HG02852 (cell line): ENCODE measurements at regions not wholly inside any gene's neighbourhood (a gene's known extent, or its start where the extent isn't known, plus 50 kb on each side); places are given as distances from the start of the nearest gene placed in this dataset.

Source experiments
- ATAC-seq: cut with Tn5 transposase; IDR thresholded peaks from one replicate; pipeline ENCODE4 v1.9.1; 2021; ENCODE audit warnings: mild to moderate bottlenecking, moderate library complexity; ENCODE audit not compliant: unreplicated experiment

DNA sequence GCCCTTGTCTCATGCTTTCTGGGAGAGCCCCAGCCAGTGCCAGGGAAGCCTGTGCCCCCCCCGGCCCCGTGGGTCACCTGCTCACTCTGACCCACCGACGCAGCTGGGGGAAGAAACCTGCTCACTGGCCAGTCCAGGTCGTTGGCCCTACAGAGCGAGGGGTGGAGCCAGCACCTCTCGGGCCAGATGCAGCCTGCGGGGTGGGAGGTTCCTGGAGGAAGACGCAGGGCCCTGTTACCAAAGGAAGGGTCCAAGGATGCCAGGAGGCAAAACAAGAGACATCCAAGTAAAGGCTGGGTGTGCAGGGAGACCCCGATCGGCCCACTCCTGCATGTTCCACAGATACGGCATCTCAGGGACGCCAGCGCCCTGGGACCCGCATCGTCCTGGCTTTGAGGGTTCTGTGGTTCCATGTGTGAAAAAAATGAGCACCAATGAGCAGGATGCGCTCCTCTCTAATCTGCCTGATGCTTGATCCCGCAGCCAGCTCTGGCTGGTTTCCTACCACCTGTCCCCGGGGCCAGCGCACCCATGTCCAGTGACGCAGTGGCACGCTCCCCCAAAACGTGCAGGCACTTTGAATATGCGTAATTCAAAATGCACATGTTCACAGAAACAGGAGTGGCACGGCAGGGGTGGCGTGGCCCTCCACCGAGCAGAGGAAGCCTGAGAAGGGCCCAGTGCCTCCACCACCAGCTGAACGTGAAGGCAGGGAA, 66.0 kb upstream of the GALNT9 start:
- no peak for ATAC-seq

DNA sequence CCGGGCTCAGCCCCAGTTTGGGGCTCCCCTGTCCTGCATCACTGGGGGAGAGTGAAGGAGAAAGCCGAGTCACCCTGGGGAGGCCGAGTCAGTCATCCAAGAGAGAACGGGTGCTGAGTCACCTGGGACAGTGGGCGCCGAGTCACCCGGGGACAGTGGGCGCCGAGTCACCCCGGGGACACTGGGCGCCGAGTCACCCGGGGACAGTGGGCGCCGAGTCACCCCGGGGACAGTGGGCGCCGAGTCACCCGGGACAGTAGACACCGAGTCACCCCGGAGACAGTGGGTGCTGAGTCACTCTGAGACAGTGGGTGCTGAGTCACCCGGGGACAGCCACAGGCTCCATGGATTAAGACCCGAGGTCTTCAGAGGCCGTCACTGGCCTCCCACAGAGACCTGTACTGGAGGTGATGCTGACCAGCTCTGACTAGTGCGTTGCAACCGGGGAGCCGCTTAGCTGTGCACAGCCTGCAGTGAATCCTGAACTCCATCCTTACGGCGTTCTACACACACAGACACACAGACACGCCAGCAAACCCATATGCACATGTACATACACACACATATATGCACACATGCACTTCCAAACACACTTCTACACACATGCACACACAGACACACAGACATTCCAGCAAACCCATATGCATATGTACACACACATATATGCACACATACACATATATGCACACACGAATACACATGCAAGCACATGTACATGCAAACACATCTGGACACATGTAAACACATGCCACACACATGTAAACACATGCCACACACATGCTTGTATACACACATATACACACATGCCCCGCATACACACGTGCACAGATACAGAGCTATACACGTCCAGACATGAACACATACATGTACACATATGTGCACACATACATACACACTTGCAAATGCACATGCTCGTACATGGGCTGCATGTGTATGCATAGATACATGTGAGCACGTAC, 64.9 kb upstream of the GALNT9 start:
- ATAC-seq, result no peak

DNA sequence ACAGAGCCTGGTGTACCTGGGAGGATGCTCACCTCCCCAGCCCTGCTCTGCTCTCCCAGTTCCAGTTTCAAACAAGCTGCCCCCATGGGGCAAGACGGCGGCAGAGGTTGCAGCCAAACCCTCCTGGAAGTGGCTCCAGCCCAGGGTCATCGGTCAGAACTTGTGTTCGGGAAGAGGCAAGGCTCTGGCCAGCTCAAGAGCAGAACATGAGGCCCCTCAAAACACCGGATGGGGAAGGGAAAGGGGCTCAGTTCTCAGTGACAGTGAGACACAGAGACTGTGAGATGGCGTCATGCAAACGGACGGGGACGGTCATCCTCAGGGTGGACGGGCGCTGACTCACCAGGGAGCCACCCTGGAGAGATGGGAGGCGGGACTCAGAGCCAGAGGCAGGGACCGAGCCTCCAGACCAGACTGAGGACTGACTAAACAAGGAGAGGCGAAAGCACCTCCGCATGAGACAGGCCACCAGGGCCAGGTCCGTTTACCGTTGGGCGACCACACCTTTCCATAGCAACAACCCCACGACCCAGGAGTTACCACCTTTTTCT, 63.9 kb upstream of the GALNT9 start:
- ATAC-seq, result no peak

DNA sequence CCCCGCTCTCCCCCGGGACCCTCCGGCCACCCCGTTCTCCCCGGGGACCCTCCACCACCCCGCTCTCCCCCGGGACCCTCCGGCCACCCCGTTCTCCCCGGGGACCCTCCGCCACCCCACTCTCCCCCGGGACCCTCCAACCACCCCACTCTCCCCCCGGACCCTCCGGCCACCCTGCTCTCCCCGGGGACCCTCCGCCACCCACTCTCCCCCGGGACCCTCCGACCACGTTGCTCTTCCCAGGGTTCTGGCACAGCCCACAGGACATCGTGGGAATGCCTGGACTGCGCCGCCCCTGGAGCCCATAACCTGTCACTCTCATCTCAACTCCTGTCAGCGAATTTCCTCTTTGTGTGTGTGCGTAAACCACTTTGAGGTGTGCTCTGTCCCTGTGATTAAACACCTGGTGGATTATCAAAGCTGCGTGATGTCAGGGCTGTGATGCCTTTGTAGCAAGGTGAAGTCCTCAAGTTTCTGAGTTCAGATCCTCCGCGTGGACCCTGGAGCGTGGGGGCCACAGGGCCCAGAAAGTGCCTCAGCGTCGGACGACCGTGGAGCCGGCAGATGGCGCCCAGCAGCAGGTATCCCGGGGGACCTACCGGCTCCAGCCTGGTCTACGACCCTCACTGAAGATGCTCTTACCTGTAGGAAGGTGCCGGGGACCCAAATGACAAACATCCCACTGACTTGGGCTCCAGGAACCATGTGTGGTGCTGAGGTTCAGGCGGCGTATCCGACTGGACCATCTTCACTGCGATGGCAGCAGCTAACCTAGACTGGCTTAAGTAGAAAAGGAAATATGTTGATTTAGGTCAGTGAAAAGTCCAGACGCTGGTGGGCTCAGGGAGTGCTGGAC, 63.2 kb upstream of the GALNT9 start:
- ATAC-seq, result no peak

DNA sequence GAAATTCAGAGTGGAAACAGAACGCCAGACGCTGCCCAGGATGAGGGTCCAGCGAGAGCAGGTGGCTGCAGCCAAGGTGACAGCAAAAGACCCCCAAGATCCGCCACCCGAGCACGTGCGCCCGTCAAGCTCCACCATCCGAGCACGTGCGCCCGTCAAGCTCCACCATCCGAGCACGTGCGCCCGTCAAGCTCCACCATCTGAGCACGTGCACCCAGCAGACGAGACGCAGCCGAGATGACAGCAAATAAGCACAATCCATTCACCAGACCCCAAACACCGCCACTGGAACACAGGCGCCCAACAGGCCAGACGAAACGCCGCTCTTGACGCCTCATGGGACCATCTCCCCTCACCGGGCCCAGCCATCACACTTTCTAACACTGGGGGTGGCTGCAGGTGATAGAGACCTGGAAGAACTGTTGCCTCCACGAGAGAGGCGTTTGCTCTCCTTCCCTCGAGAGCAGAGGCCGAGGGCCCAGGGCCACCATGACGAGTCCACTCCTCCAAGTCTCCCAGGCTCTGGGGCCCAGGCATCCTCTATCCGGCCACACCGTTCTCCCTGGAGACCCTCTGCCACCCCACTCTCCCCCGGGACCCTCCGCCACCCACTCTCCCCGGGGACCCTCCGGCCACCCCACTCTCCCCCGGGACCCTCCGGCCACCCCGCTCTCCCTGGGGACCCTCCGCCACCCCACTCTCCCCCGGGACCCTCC, 62.1 kb upstream of the GALNT9 start:
- ATAC-seq, result no peak

DNA sequence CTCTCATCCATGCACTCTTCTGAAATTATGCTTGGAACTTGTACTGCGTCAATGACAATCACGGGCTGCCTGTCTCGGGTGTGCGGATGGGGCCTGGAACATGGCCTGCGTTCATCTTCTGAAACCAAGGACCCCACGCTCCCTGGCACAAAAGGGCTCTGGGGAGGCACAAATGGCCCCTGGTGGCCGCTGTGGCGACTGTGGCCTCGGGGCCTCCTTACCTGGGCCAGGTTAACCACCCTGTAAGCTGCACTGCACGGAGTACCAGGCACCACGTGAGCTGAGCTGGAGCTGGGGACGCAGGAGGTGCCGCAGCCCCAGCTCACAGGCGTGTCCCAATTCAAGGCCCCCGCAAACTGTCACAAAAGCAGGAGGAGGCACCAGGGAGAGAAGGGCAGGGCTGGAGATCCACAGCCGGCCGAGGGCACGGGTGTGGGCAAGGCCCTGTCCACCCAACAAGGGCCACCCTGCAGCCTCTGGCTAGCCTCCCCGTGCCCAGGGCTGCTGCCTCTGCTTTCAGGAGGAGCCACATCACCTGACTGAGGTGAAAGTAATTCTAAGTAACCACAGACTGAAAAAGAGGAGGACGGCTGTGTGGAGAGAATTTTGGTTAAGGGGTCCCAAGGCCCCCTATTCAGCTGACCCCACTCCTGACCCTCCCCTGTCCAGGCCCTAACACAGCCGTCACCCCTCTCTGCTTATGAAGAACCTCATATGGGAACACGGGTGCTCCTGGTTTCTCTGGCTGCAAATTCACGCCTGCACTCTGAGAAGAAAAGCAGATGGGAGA, 61.1 kb upstream of the GALNT9 start:
- no peak for ATAC-seq

DNA sequence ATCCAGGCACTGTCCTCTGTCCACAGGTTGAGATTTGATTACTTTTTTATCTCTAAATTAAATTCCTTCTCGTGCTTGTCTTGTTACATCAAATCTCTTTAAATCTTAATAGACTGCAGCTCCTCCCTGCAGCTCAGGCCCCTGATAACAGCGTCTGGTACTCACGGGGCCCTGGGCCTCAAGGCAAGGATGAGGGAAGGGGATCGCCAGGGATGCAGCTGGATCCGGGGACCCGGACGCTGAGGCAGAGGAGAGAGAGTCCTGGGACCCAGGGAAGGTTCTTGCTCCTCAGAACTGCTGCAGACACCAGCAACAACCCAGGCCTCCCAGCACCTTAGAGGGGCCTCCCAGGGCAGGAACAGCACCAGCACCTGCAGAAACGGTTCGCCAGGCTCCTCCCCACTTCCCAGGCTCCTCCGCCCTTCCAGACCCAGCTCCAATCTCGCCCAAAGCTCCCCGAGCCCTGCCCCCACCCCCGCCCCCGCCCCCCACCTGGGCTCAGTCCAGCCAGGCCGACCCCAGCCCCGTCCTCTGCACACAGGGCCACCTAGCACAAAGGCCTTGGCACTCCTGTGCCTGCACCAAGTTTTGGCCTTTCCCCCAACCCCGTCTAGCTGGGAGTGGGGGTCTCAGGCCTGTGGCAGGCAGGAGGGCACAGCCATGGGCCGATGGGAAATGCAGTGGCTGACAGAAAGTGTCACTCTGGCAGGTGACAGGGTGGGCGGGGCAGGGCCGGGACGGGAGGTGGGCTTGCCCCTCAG, 60.3 kb upstream of the GALNT9 start:
- ATAC-seq, result no peak

DNA sequence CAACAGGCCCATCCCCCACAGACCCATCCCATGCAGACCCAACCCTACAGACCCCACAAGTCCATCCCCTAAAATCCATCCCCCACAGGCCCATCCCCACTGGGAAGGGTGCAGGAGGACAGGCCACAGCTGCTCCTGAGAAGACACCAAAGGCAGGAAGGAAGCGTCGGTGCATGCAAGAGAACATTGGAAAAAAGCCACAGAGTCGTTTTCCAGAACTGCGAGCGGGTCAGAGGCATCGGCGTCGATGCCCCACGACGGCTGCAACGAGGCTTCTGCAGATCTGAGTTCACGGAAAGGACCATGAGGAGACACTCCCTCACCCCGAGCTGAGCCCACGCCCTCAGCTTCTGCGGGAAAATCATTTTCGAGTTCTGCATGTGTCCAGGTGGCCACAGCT, 59.6 kb upstream of the GALNT9 start:
- ATAC-seq, result no peak

DNA sequence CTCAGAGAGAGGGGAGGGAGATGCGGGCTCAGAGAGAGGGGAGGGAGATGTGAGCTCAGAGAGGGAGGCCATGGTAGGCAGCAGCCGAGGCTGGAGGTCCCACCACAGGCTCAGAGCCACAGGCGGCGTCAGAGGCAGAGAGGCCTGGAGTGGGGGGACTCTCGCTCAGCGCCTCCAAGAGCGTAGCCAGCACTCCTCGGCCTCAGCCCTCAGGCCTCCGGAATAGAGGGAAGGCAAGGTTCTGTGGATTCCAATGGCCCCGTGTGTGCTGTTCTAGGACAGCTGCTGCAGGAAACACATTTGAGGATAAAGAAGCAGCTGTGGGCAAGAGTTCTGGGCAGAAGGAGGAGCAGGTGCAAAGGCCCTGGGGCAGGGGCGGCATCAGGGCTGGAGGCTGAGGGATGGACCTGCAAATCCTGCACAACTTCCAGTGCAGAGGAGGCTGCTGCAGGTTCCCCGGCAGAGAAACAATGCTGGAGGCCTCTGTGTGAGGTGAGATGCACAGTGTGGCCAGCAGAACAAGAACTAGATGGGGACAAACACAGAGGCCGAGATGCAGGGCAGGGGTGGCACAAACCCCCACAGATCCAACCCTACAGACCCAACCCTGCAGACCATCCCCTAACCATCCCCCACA, 59.1 kb upstream of the GALNT9 start:
- ATAC-seq, result no peak

DNA sequence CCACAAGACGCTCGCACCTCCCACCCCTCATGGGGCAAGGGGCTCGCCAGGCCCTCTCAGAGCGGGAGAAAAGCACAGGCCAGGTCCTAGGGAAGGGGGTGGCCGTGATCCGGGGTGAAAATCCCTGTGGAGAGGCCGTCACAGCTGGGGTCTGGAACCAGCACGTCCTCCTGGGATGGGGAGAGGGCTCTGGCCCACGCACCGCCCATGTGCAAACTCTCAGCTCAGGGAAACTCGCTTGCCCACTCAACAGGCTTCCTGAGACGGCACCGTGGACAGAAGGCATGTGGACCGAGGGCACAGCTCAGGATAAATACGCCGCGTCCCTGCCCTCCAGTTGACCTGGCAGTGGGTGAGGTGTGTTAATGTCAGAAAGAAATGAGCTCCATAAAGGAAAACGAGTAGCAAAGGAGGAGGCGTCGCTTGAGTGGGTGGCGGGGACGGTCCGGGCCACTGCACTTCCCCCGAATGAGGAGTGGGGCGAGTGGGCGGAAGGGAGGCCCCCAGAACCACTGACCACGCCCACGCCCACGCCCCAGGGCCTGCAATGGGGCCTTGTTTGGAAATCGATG, 57.6 kb upstream of the GALNT9 start:
- ATAC-seq, result no peak

DNA sequence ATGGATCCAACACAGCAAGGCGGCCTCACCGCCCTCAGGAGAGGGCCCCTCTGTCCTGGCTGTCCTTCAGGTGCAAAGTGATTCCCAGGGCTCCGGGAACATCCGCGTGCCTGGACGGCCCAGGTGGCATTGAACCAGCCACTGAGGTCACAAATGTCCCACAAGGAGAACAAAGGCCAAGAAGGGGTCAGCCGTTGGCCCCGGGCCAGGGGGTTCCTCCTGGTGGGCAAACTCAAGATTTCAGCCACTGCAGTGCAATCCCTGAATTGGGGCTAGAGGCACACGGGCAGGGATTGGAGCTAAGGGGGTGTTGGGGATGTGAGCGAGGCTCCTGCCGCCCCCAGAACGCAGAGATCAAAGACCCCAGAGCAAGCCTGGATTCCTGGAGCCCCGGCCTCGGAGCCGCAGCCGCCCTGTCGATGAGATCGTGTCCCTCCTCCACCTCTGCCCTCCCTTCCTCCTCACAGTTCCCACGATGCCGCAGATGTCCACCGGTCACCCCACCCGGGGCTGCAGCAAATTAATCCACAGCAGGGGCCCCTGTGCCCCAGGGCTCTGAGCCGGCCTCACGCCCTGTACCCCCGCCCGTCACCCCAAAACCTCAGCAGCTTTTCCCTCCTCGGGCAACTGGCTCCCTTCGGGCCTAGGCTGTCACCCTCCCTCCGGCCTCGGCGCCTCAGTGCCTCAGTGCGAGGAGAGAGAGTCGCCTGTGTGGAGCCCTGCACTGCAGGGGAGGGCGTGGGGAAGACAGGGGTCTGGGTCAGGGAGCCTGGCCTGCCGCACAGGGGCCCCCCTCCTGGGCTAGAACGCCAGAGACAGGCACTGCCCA, 56.7 kb upstream of the GALNT9 start:
- no peak for ATAC-seq

DNA sequence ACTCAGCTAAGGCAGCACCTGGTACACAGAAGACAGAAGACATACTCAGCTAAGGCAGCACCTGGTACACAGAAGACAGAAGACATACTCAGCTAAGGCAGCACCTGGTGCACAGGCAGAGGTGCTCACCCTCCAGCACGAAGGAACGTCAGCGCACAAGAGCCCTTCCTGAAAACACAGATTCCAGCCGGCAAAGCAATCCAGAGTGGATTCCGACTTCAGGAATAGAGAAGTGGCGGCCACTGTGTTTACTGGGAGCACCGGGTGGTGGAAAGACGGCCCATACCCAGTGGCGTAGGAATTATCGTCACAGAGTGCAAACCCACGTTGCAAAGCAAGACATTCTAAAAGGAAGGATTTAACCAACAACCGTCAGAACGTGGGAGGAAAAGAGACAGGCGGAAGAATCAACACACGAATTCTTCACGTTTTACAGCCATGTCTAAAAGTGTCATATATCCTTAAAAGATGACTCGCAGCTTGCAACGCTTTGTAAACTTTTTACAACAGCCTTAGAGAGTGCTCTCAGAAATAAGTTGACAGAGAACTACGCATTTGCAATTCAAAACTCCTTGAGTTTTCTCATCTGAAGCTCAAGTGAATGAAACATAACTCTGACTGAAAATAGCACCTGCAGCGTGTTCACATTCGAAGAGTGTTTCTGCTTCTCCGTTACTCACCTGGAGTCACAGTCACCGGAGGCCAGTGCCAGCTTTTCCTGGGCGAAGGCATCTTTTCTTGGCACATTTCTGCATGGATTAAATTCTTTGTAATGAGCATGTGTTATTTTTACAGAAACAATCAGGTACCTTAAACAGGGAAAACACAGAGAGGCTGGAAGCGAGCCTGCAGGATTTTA, 55.8 kb upstream of the GALNT9 start:
- no peak for ATAC-seq

DNA sequence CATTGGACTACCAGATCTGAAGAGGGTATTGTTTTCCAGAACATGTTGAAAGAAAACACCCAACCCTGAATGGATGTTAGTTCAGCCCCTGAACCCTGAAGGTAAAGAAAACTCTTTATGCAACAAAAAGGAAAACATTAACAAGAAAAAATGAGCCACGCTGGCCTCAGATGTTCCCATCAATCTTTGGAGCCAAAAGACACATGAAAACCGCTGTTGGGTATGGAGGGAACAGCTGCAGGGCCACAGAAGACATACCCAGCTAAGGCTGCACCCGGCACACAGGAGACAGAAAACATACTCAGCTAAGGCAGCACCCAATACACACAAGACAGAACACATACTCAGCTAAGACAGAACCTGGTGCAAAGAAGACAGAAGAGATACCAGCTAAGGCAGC, 51.3 kb upstream of the GALNT9 start:
- no peak for ATAC-seq

DNA sequence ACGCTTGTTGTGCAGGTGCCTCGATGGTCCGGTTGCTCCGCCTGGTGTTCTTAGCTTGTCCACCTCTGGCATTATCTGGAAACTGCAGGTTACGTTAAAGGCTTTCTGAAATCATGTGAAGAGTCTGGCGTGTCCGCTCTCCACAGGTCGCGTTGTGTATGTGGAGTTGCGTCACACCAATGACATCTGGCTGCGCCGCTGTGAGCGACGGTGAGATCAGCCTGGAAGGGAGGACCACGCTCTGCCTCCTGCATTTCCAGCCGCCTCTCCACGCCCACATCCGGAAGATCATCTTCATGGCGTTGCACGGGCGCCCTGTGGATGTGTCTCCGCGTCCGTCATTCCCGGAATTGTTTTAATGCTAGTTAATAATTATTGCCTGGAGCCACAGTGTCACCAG, 50.6 kb upstream of the GALNT9 start:
- no peak for ATAC-seq

DNA sequence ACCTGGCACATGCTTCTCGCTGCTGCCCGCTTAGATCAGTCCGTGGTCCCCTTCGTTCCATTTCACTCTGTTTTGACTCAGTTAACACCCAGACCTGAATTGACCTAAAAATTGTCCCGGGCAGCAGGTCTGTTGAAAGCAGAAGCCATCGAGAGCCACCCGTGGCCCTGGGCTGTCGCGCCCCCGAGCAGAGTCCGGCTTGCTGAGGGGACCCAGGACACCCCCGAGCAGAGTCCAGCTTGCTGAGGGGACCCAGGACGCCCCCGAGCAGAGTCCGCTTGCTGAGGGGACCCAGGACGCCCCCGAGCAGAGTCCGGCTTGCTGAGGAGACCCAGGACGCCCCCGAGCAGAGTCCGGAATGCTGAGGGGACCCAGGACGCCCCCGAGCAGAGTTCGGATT, 50.2 kb upstream of the GALNT9 start:
- ATAC-seq, result no peak
